SK-N-SH (cell line): ENCODE measurements at regions not wholly inside any gene's neighbourhood (a gene's known extent, or its start where the extent isn't known, plus 50 kb on each side); places are given as distances from the start of the nearest gene placed in this dataset.

ENCODE experiments used
- CTCF ChIA-PET: fragments of 300-600, 350-600 bp; formaldehyde crosslinking; extraction: SDS; loops from one replicate; lab custom pipeline; 2021; lab: Yijun Ruan, JAX
- POLR2A ChIA-PET: fragments of 350-600 bp; sonication (Branson Sonifier 250); formaldehyde crosslinking; extraction: SDS; loops from one replicate; lab custom pipeline; 2020; ENCODE audit warnings: antibody characterized with exemption, inconsistent platforms; lab: Yijun Ruan, JAX
- DNase-seq: peaks from one replicate; pipeline ENCODE4 v3.0.0; 2012
- H2AFZ ChIP-seq: fragments of 200-600 bp; sonication (generic); 2 replicates; pipeline ENCODE4 v1.8.1; 2016; ENCODE audit warnings: antibody characterized with exemption, mild to moderate bottlenecking, low read depth
- H3F3A ChIP-seq: fragments of 200-600 bp; sonication (generic); replicated peaks from 2 replicates; pipeline ENCODE3; 2016; ENCODE audit warnings: antibody characterized with exemption, mild to moderate bottlenecking; ENCODE audit not compliant: insufficient read depth
- H3K27ac ChIP-seq, 2 experiments: fragments of 200-500 bp in 1 of 2; fragments of 200-600 bp in 1 of 2; sonication (Bioruptor generic) in 1 of 2; sonication (generic), shearing (Covaris generic) in 1 of 2; 2 replicates each; pipeline versions ENCODE4 v1.5.1 to v1.6.1; 2014 to 2016; ENCODE audit warnings: low read depth in 2 of 2, inconsistent platforms in 1 of 2, low read length in 1 of 2, mild to moderate bottlenecking in 1 of 2, mixed read lengths in 1 of 2
- H3K27me3 ChIP-seq: fragments of 200-600 bp; sonication (generic), shearing (Covaris generic); 2 replicates; pipeline ENCODE4 v1.6.1; 2016; ENCODE audit warnings: mixed run types; ENCODE audit not compliant: insufficient read depth
- H3K36me3 ChIP-seq, 2 experiments: fragments of 200-500 bp in 1 of 2; fragments of 200-600 bp in 1 of 2; sonication (Bioruptor generic) in 1 of 2; sonication (generic) in 1 of 2; replicated peaks in 1 of 2; 2 replicates each; pipeline versions ENCODE3 to v1.5.1; 2014 to 2016; ENCODE audit warnings: low read length in 1 of 2, mild to moderate bottlenecking in 1 of 2; ENCODE audit not compliant: insufficient read depth in 2 of 2, control insufficient read depth in 1 of 2
- H3K4me1 ChIP-seq, 2 experiments: fragments of 200-500 bp in 1 of 2; fragments of 200-600 bp in 1 of 2; sonication (Bioruptor generic) in 1 of 2; sonication (generic), shearing (Covaris generic) in 1 of 2; 2 replicates each; pipeline versions ENCODE4 v1.5.1 to v1.6.1; 2014 to 2016; ENCODE audit warnings: low read depth in 1 of 2, low read length in 1 of 2, mixed run types in 1 of 2; ENCODE audit not compliant: insufficient read depth in 2 of 2, control insufficient read depth in 1 of 2
- H3K4me2 ChIP-seq: fragments of 200-600 bp; sonication (generic), shearing (Covaris generic); 2 replicates; pipeline ENCODE4 v1.6.1; 2017; ENCODE audit warnings: mixed run types
- H3K4me3 ChIP-seq, 2 experiments: fragments of 200-500 bp in 1 of 2; fragments of 200-600 bp in 1 of 2; sonication (Bioruptor generic) in 1 of 2; sonication (generic), shearing (Covaris generic) in 1 of 2; 2 replicates each; pipeline versions ENCODE4 v1.5.1 to v1.8.1; 2014 to 2016; ENCODE audit warnings: low read depth in 2 of 2, inconsistent platforms in 1 of 2, low read length in 1 of 2, mild to moderate bottlenecking in 1 of 2, mixed read lengths in 1 of 2, moderate library complexity in 1 of 2
- H3K79me2 ChIP-seq: fragments of 200-600 bp; sonication (generic); 2 replicates; pipeline ENCODE4 v1.8.1; 2017; ENCODE audit warnings: mild to moderate bottlenecking; ENCODE audit not compliant: insufficient read depth
- H3K9ac ChIP-seq: fragments of 200-600 bp; sonication (generic); 2 replicates; pipeline ENCODE4 v1.6.1; 2017; ENCODE audit warnings: mixed run types
- H3K9me2 ChIP-seq: fragments of 200-600 bp; sonication (generic); 2 replicates; pipeline ENCODE4 v1.6.1; 2017; ENCODE audit warnings: mixed run types
- H3K9me3 ChIP-seq: fragments of 200-600 bp; sonication (generic); 2 replicates; pipeline ENCODE4 v1.6.1; 2017; ENCODE audit warnings: mixed run types, mild to moderate bottlenecking, moderate library complexity
- H4K20me1 ChIP-seq: fragments of 200-600 bp; sonication (generic); 2 replicates; pipeline ENCODE4 v1.6.1; 2017; ENCODE audit warnings: mild to moderate bottlenecking, mixed run types; ENCODE audit not compliant: insufficient read depth
- ELF1 ChIP-seq: IDR thresholded peaks from 2 replicates; pipeline ENCODE4 v1.4.0; 2012
- FOSL2 ChIP-seq: IDR thresholded peaks from 2 replicates; pipeline ENCODE4 v1.4.0; 2012; ENCODE audit warnings: low read depth, mild to moderate bottlenecking, moderate library complexity, borderline replicate concordance
- FOXJ3 ChIP-seq: sonication (generic); formaldehyde crosslinking; IDR thresholded peaks from 2 replicates; pipeline ENCODE4 v1.5.1; 2020; ENCODE audit warnings: mild to moderate bottlenecking, missing genetic modification reagents
- FOXM1 ChIP-seq: IDR thresholded peaks from 2 replicates; pipeline ENCODE4 v1.4.0; 2012; ENCODE audit warnings: low read depth, mild to moderate bottlenecking
- JUND ChIP-seq: IDR thresholded peaks from 2 replicates; pipeline ENCODE4 v1.4.0; 2012
- RAD21 ChIP-seq: IDR thresholded peaks from 2 replicates; pipeline ENCODE4 v1.6.1; 2012; ENCODE audit warnings: mild to moderate bottlenecking, low read length
- RCOR1 ChIP-seq: fragments of 150-350 bp; IDR thresholded peaks from 2 replicates; pipeline ENCODE4 v1.6.1; 2017; ENCODE audit warnings: antibody characterized with exemption, low read length
- REST ChIP-seq: IDR thresholded peaks from 2 replicates; pipeline ENCODE4 v1.6.1; 2012; ENCODE audit warnings: mild to moderate bottlenecking, low read depth, low read length, moderate library complexity
- RFX5 ChIP-seq: IDR thresholded peaks from 2 replicates; pipeline ENCODE4 v1.6.1; 2012; ENCODE audit warnings: mild to moderate bottlenecking, improper control_type of control experiment, low read length
- SIN3A ChIP-seq: IDR thresholded peaks from 2 replicates; pipeline ENCODE4 v1.6.1; 2012; ENCODE audit warnings: low read depth, mild to moderate bottlenecking, low read length, moderate library complexity, borderline replicate concordance
- SMC3 ChIP-seq: IDR thresholded peaks from 2 replicates; pipeline ENCODE4 v1.6.1; 2012; ENCODE audit warnings: low read depth, low read length, improper control_type of control experiment
- TAF1 ChIP-seq: IDR thresholded peaks from 2 replicates; pipeline ENCODE4 v1.6.1; 2012; ENCODE audit warnings: low read depth, mild to moderate bottlenecking, low read length, moderate library complexity, borderline replicate concordance
- TCF12 ChIP-seq: IDR thresholded peaks from 2 replicates; pipeline ENCODE4 v1.4.0; 2012
- WGBS: methylation state at CpG from one replicate; pipeline ENCODE4 v1.1.6; 2017; ENCODE audit warnings: low lambda C conversion rate; 5-methylcytosine and 5-hydroxymethylcytosine counted together
- TF ChIP-seq, protein P1 (sequence below): fragments of 150-350 bp; IDR thresholded peaks from 2 replicates; pipeline ENCODE4 v1.6.1; 2017; ENCODE audit warnings: antibody characterized with exemption, low read length, low read depth, borderline replicate concordance
- TF ChIP-seq, protein P2 (sequence below): IDR thresholded peaks from 2 replicates; pipeline ENCODE4 v1.4.0; 2012; ENCODE audit warnings: low read depth
- TF ChIP-seq, protein P3 (sequence below): IDR thresholded peaks from 2 replicates; pipeline ENCODE4 v1.4.0; 2012; ENCODE audit warnings: low read depth, borderline replicate concordance

DNA sequence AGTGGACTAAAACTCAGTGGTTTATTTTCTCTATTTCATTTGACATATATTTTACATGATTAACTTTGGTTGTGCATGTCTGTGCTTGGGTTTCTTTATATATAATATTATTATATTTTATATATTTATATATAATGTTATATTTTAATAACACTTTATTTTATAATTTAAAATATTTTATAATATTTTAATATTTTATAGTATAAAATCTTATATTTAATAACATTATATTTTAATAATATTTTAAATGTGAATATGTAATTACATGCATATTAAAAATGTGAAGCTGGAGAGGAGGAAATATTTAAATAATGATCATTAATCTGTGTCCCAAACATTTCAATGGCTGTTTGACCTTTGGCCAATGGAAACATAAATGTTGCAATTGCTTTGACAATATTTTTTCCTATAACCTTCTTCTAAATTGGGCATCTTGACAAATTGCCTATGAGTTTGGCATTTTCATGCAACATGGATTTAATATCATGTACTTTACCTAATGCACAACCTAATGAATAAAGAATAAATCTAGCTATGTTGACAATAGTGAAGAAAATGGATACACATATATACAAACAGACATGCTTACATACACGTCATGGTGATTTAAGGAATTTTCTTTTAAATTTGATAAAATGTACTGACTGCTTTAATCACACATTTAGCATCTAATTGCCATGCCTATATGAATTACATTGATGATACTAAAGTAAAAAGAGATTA is 607.1 kb downstream of the SLITRK6 start:
- Histone ChIP-seq H3K9me2 (no peaks in the 10 kb centered on the region), H3K9ac (no peak overlapping the region), H3K36me3 (no peaks in the 10 kb centered on the region), H3F3A (no peaks in the 10 kb centered on the region), H3K4me1 (no peaks in the 10 kb centered on the region), H4K20me1 (no peaks in the 10 kb centered on the region), H3K4me3 (no peak overlapping the region), H3K27me3 (no peaks in the 10 kb centered on the region), H3K9me3 (no peaks in the 10 kb centered on the region), H3K27ac (no peak overlapping the region), H3K79me2 (no peaks in the 10 kb centered on the region), H3K4me2 (no peak overlapping the region), H2AFZ (no peak overlapping the region)
- no peak for DNase-seq
- ChIA-PET POLR2A (no interaction called here), CTCF (no interaction called here)
- WGBS, result 95% methylated on average over 1 of the region's 1 CpG
- TF ChIP-seq RAD21 (no peak), JUND (no peak), REST (no peak), SMC3 (no peak), RFX5 (no peak), FOXM1 (no peak), ELF1 (no peak), RCOR1 (no peak), FOSL2 (no peak), SIN3A (no peak), FOXJ3 (no peak), TCF12 (no peak), TAF1 (no peak)
- TF ChIP-seq, protein P1, sequence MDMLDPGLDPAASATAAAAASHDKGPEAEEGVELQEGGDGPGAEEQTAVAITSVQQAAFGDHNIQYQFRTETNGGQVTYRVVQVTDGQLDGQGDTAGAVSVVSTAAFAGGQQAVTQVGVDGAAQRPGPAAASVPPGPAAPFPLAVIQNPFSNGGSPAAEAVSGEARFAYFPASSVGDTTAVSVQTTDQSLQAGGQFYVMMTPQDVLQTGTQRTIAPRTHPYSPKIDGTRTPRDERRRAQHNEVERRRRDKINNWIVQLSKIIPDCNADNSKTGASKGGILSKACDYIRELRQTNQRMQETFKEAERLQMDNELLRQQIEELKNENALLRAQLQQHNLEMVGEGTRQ, result no peak
- TF ChIP-seq, protein P2, sequence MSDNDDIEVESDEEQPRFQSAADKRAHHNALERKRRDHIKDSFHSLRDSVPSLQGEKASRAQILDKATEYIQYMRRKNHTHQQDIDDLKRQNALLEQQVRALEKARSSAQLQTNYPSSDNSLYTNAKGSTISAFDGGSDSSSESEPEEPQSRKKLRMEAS, result no peak
- TF ChIP-seq, protein P3, sequence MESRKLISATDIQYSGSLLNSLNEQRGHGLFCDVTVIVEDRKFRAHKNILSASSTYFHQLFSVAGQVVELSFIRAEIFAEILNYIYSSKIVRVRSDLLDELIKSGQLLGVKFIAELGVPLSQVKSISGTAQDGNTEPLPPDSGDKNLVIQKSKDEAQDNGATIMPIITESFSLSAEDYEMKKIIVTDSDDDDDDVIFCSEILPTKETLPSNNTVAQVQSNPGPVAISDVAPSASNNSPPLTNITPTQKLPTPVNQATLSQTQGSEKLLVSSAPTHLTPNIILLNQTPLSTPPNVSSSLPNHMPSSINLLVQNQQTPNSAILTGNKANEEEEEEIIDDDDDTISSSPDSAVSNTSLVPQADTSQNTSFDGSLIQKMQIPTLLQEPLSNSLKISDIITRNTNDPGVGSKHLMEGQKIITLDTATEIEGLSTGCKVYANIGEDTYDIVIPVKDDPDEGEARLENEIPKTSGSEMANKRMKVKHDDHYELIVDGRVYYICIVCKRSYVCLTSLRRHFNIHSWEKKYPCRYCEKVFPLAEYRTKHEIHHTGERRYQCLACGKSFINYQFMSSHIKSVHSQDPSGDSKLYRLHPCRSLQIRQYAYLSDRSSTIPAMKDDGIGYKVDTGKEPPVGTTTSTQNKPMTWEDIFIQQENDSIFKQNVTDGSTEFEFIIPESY, result no peak
